CD1c-positive myeloid dendritic cell (primary cell): ENCODE measurements at regions not wholly inside any gene's neighbourhood (a gene's known extent, or its start where the extent isn't known, plus 50 kb on each side); places are given as distances from the start of the nearest gene placed in this dataset.
"Not testable (repeated sequence)": the region's sequence is repeated elsewhere in the genome, so short reads cannot be mapped to it uniquely, and the experiment has no call there.

Experiments
- DNase-seq: peaks from one replicate; pipeline ENCODE4 v3.0.0-alpha.2; 2016; ENCODE audit errors: extremely low spot score

- DNase-seq: no peak
Measured at GRCh38 chr1:45258059-45258650, 51.8 kb upstream of the ZSWIM5 start.

DNA sequence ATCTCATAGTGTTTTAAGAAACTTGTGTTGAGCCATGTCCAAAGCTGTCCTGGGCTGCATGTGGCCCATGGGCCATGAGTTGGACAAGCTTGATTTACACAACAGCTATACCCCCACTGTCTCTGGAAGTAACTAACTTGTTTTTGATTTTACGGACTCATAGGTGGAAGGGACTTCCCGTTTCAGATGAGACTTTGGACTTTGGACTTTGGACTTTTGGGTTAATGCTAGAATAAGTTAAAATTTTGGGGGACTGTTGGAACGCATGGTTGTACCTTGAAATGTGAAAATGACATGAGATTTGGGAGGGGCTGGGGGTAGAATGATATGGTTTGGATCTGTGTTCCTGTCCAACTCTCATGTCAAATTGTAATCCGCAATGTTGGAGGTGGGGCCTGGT, 52.6 kb upstream of the ZSWIM5 start:
- no peak for DNase-seq

DNA sequence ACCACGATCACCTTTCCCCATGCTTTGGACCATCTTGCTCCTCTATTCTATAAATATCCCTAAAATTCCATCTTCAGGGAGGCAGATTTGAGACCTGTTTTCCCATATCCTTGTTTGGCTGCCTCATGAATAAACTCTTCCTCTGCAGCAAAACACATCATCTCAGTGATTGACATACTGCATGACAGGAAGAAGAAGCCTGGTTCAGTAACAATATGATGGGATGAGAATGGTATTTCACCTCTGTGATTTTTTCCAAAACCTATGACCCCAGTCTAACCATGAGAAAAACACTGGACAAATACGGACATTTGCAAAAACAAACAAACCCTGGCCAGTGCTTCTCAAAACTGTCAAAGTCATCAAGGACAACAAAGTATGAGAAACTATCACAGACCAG, 53.8 kb upstream of the ZSWIM5 start:
- no peak for DNase-seq

DNA sequence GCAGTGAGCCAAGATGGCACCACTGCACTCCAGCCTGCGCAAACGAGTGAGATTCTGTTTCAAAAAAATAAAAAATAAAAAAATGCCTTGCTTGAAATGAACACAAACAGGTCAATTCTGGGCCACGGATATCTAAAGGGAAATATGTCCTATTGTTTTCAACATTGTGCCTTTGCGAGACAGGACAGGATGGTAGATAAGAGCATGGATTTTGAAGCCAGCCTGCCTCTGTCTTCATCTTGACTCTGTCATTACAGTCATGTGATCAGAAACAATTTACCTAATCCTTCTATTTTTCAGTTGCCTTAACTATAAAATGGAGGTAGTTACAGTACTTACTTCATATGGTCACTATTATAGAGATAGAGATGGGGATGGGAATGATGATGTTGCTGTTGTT, 56.7 kb upstream of the ZSWIM5 start:
- DNase-seq: no peak

- DNase-seq: no peak
Measured at GRCh38 chr1:45265244-45265643, 58.8 kb upstream of the ZSWIM5 start.

DNA sequence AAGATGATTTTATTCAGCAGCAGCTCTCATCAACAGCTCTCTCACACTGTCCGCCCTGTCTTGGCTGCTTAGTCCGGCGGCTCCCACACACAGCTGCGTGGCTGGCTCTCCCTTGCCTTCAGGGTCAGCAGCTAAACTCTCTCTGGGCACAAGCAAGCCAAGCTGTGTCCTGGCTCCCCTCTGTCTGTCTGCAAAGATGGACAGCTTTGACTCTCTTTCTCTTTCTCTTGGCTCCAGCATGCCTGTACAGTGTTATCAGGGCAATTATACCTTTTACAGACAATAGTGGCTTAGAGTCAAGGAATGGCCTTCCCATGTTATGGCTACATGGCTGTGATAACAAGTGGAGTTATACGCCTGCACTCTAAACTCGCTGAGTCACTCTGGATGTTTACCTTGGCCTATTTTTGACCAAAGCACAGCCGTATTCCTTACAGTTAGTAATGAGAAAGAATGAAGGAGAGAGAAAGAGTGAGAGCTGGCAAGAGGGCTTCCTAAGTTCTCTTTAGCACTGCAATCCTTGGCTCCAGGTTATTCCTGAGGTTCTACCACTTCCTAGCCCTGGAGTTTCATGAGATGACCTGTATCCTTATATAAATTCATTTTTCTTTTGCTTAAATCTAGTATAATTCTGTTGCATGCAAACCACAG, 59.9 kb upstream of the ZSWIM5 start:
- DNase-seq: no peak

- DNase-seq: not testable (repeated sequence)
Measured at GRCh38 chr1:45268310-45268709, 58.4 kb upstream of the HPDL start.

DNA sequence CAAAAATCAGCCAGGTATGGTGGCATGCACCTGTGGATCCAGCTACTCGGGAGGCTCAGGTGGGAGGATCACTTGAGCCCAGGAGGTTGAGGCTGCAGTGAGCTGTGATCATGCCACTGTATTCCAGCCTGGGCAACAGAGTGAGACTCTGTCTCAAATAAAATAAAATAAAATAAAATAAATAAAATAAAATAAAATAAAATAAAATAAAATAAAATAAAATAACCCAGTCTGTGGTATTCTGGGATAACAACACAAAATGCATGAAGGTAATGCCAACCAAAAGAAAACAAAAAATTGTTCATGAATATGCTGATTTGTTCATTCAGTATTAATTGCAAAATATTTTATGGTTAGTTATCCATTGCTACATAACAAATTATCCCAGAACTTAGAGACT, 54.4 kb upstream of the HPDL start:
- not testable (repeated sequence) for DNase-seq

GRCh38 chr1:45272913-45273371, 53.8 kb upstream of the HPDL start:
- peak; percentile 56 for DNase-seq

DNA sequence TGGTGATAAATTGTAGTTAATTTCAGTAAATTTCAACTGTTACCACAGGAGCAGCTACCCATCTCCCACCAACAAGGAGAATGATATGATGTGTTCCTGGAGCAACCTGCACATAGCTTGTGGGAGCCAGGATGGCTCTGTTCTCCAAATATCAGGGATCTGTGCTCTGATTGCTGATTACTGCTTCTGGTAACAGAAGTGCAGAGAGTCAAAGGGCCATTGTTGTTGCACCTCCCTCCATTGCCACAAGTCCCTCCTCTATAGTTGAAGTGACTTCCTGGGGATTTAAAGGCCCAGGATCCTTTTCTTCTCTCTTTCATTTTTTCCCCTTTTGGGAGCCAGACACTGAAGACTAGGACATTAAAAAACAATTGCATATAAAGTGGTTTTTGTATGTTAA, 51.6 kb upstream of the HPDL start:
- DNase-seq: no peak
